Lung (tissue), 11 donors: ENCODE measurements at regions not wholly inside any gene's neighbourhood (a gene's known extent, or its start where the extent isn't known, plus 50 kb on each side); places are given as distances from the start of the nearest gene placed in this dataset.
A peak's percentile ranks its signal among the peaks of the same experiment; 100 is the strongest.

Experiments used
- ATAC-seq: fragments of 200-7000 bp; cut with Tn5 transposase; one replicate; pipeline ENCODE4 v1.9.1; 2020; ENCODE audit warnings: moderate number of reproducible peaks; ENCODE audit not compliant: insufficient read depth, low FRiP score
- DNase-seq, 3 donors: peaks; one replicate each; pipeline ENCODE4 v3.0.0-alpha.2; 2013 to 2017
- H3K27ac ChIP-seq, 2 donors: one replicate each; pipeline ENCODE4 v1.5.1; 2013; ENCODE audit warnings: mild to moderate bottlenecking in 2 of 2, moderate library complexity in 2 of 2, control low read depth in 1 of 2, inconsistent platforms in 1 of 2, low read depth in 1 of 2, low read length in 1 of 2
- H3K27me3 ChIP-seq, 3 donors: one replicate each; pipeline ENCODE4 v1.5.1; 2013; ENCODE audit warnings: low read length in 2 of 3; ENCODE audit not compliant: control insufficient read depth in 3 of 3, insufficient read depth in 3 of 3
- H3K36me3 ChIP-seq, 4 donors: one replicate each; pipeline ENCODE4 v1.5.1; 2013; ENCODE audit warnings: low read length in 4 of 4, mild to moderate bottlenecking in 1 of 4, moderate library complexity in 1 of 4; ENCODE audit not compliant: control insufficient read depth in 4 of 4, insufficient read depth in 4 of 4
- H3K4me1 ChIP-seq, 5 donors: one replicate each; pipeline ENCODE4 v1.5.1; 2013; ENCODE audit warnings: low read length in 5 of 5, mild to moderate bottlenecking in 2 of 5, moderate library complexity in 1 of 5; ENCODE audit not compliant: control insufficient read depth in 5 of 5, insufficient read depth in 5 of 5
- H3K4me3 ChIP-seq: one replicate; pipeline ENCODE4 v1.5.1; 2013; ENCODE audit warnings: mild to moderate bottlenecking, control low read depth, moderate library complexity
- H3K9ac ChIP-seq, 2 donors: one replicate each; pipeline ENCODE4 v1.5.1; 2013; ENCODE audit warnings: low read length in 2 of 2, control low read depth in 1 of 2; ENCODE audit not compliant: insufficient read depth in 1 of 2
- H3K9me3 ChIP-seq, 4 donors: one replicate each; pipeline ENCODE4 v1.5.1; 2013; ENCODE audit warnings: low read length in 3 of 4, mild to moderate bottlenecking in 1 of 4, moderate library complexity in 1 of 4; ENCODE audit not compliant: control insufficient read depth in 4 of 4, insufficient read depth in 3 of 4
- WGBS, 2 donors: extraction: QIAGEN DNeasy Blood & Tissue Kit; methylation state at CpG; one replicate each; pipeline ENCODE4 v1.1.7; 2013; 5-methylcytosine and 5-hydroxymethylcytosine counted together
- TF ChIP-seq, protein P1 (sequence below): IDR thresholded peaks from 2 replicates; pipeline ENCODE4 v1.5.1; 2012; ENCODE audit warnings: mild to moderate bottlenecking; ENCODE audit errors: control extremely low read depth, extremely low read depth
- donor health status: control.
- donor health status: control.
- donor health status: Bipolar disorder and iron deficiency.
- donor health status: healthy.
- donor health status: DM: yes; HTN: yes; CAD: no.

DNA sequence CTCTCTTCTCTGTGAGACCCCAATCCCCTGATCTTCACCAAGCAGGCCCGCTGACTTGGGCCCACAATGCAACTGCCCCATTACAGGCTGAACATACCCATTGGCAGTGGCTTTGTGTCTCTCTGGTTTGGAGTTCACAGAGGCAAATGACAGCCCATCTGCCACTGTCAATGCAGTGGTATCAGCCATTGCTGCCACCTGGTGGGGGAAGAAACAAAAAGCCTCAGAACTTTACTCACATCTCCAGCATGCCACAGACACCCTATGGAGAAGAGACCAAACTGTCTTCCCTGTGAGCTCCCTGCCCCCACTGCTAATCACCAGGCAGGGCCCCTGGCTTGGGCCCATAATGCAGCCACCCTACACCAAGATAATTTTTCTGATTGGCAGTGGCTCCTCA lies 729.3 kb upstream of the ACTRT1 start:
- TF ChIP-seq, protein P1, sequence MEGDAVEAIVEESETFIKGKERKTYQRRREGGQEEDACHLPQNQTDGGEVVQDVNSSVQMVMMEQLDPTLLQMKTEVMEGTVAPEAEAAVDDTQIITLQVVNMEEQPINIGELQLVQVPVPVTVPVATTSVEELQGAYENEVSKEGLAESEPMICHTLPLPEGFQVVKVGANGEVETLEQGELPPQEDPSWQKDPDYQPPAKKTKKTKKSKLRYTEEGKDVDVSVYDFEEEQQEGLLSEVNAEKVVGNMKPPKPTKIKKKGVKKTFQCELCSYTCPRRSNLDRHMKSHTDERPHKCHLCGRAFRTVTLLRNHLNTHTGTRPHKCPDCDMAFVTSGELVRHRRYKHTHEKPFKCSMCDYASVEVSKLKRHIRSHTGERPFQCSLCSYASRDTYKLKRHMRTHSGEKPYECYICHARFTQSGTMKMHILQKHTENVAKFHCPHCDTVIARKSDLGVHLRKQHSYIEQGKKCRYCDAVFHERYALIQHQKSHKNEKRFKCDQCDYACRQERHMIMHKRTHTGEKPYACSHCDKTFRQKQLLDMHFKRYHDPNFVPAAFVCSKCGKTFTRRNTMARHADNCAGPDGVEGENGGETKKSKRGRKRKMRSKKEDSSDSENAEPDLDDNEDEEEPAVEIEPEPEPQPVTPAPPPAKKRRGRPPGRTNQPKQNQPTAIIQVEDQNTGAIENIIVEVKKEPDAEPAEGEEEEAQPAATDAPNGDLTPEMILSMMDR = no peak
- DNase-seq (peak; percentile 7 to 26 (median 21)), ATAC-seq (no peak)

DNA sequence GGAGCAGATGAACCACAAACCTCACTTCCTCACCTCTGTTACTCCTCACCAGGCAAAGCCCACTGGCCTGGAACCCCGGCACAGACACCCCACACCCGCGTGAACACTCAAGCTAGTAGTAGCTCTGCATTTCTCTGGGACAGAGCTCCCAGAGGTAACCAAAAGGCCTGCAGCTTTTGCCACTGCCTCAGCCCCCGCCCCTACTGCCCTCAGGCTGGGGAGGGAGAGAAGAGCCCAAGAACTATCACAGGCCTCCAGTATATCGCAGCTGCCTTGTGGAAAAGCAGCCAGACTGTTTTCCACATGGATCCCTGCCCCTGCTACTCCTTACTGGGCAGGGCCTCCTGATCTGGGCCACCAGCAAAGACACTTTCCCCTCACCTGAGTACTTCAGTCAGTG lies 728.7 kb upstream of the ACTRT1 start:
- H3K9me3 ChIP-seq = peaks cover 0 to 6% (median 0%) of the 10 kb centered on the region in 4 donors
- H3K27me3 ChIP-seq = no peaks in the 10 kb centered on the region
- no peak for DNase-seq
- no peaks in the 10 kb centered on the region for H3K4me1 ChIP-seq
- H3K4me3 ChIP-seq = no peak overlapping the region
- no peak for ATAC-seq
- H3K27ac ChIP-seq = no peak overlapping the region
- TF ChIP-seq, protein P1 = no peak
- H3K36me3 ChIP-seq = no peaks in the 10 kb centered on the region
- no peak overlapping the region for H3K9ac ChIP-seq
- WGBS, 2 donors = 75 to 96% methylated on average over 2 to 5 of the region's 5 CpGs

More for the DNA sequence above, 729.3 kb upstream of the ACTRT1 start:
- Histone ChIP-seq H3K27ac (no peak overlapping the region), H3K4me3 (no peak overlapping the region), H3K4me1 (no peaks in the 10 kb centered on the region), H3K9me3 (peaks cover 0 to 6% (median 0%) of the 10 kb centered on the region in 4 donors), H3K9ac (no peak overlapping the region), H3K36me3 (no peaks in the 10 kb centered on the region), H3K27me3 (no peaks in the 10 kb centered on the region)
- 55 to 90% methylated on average over 1 of the region's 1 CpG for WGBS, 2 donors

DNA sequence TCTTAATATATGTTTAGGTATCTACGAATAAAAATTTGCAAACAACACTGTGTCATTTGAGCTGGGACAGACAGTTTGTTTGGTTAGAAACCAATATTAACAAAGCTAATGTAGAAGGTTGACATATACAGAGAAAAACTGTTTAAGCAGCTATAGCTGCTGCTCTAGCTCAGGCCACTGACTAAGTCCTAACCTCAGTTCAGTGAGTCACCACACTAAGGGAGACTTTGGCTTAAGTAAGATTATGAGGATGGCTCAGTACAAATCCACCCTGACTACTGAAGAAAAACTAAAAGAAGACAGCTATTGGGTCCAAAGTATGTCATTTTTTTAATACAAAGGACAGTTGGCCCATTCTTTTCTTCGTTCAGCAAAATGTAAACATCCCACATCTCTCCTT lies 717.3 kb upstream of the ACTRT1 start:
- no peak overlapping the region for H3K4me3 ChIP-seq
- H3K27me3 ChIP-seq = no peaks in the 10 kb centered on the region
- H3K9ac ChIP-seq = no peak overlapping the region
- H3K9me3 ChIP-seq = no peaks in the 10 kb centered on the region
- DNase-seq = no peak
- TF ChIP-seq, protein P1 = no peak
- H3K4me1 ChIP-seq = no peaks in the 10 kb centered on the region
- no peaks in the 10 kb centered on the region for H3K36me3 ChIP-seq
- ATAC-seq = no peak
- no peak overlapping the region for H3K27ac ChIP-seq
- 66 to 83% methylated on average over 2 of the region's 2 CpGs for WGBS, 2 donors

DNA sequence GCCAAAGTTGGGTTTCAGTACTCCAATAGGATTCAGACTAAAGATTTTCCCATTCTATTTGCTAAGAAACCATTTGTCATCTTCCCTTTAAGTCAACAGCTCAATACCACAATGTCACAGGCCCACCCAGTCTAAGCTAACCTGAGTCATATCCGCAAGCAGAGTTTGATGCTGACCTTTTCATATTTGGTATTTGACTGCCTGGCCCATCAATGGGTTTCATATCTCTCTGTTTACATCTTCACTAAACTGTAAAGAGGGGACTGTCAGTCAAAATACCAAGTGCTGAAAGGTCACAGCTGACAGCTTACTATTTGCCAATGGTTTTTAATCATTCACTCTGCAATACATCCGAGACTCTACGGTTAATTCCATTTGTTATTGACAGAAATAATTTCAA lies 707.5 kb upstream of the ACTRT1 start:
- 67 to 79% methylated on average over 3 of the region's 3 CpGs for WGBS, 2 donors
- TF ChIP-seq, protein P1 = no peak
- Histone ChIP-seq H3K9ac (no peak overlapping the region), H3K27me3 (no peaks in the 10 kb centered on the region), H3K9me3 (no peaks in the 10 kb centered on the region), H3K4me3 (no peak overlapping the region), H3K27ac (no peak overlapping the region), H3K36me3 (no peaks in the 10 kb centered on the region), H3K4me1 (no peaks in the 10 kb centered on the region)
- no peak for DNase-seq
- ATAC-seq = no peak
